ENCODE measurements at regions not wholly inside any gene's neighbourhood (a gene's known extent, or its start where the extent isn't known, plus 50 kb on each side); places are given as distances from the start of the nearest gene placed in this dataset.

DNA sequence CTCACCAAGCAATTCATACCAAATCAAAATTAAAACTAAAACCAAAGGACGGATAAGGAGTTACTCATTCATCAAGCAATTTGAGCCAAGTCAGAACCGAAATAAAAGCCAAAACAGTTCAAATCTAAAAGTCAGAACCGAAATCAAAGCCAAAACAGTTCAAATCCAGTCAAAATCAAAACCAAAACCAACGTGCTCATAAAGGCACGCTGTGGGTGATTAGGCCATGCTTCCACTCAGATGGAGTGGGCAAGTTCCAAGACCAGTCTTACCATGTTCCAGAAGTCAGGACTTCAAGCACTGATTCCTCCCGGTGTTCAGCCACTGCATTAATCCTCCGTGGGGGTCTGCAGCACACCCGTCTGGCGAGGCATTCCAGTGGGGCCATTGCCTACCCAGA is 409.3 kb downstream of the TGFB2 start:
- Histone ChIP-seq H3K36me3 (ENCODE audit: control insufficient read depth, insufficient read depth, low read length) (no peaks in the 10 kb centered on the region), H3K9ac (ENCODE audit: low read length) (no peak overlapping the region), H3K4me3 (ENCODE audit: low read length) (no peak overlapping the region), H3K4me1 (ENCODE audit: control insufficient read depth, insufficient read depth, low read length) (no peaks in the 10 kb centered on the region), H3K27me3 (ENCODE audit: control insufficient read depth, insufficient read depth, low read length) (no peaks in the 10 kb centered on the region), H3K27ac (ENCODE audit: low read depth, low read length) (no peak overlapping the region)

DNA sequence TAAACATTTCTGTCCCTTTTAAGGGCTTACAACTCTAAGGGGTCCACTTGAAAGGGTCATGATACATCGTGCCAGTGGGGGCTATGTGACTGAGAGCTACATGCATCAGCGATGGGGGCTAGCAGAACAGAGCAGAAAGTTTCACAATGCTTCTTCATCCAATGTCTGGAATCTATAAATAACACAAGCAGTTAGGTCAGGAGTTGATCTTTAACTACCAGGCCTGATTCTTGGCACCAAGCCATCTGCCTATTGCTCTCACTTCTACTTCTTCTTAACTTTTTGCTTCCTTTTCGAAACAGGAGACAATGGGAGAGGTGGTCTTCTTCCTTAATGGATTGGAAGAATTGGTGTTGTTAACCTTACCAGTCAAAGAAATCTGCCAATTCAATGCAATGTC is 410.0 kb downstream of the TGFB2 start:
- H3K27me3 ChIP-seq (ENCODE audit: control insufficient read depth, insufficient read depth, low read length) = no peaks in the 10 kb centered on the region
- H3K27ac ChIP-seq (ENCODE audit: low read depth, low read length) = no peak overlapping the region
- no peaks in the 10 kb centered on the region for H3K36me3 ChIP-seq (ENCODE audit: control insufficient read depth, insufficient read depth, low read length)
- H3K9ac ChIP-seq (ENCODE audit: low read length) = no peak overlapping the region
- no peaks in the 10 kb centered on the region for H3K4me1 ChIP-seq (ENCODE audit: control insufficient read depth, insufficient read depth, low read length)
- no peak overlapping the region for H3K4me3 ChIP-seq (ENCODE audit: low read length)

DNA sequence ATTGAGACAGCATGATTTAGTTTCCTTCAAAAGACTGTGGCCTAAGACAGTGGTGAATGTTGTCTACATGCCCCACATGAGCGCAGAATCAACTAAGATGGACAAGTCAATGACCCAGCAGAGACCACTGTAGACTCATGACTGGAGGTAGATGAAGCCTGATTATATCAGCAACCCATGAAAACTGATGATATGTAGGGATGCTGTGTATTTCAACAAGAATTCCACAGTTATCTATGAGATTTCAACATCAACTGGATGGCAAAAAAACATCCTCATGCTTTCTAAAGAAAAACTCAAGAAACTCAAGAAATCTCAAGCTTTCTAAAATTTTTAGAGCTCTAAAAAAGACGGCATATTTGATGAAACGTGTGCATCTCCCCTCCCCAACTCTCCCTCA is 413.9 kb upstream of the LYPLAL1 start:
- Histone ChIP-seq H3K4me3 (ENCODE audit: low read length) (no peak overlapping the region), H3K27me3 (ENCODE audit: control insufficient read depth, insufficient read depth, low read length) (no peaks in the 10 kb centered on the region), H3K27ac (ENCODE audit: low read depth, low read length) (no peak overlapping the region), H3K36me3 (ENCODE audit: control insufficient read depth, insufficient read depth, low read length) (no peaks in the 10 kb centered on the region), H3K4me1 (ENCODE audit: control insufficient read depth, insufficient read depth, low read length) (no peaks in the 10 kb centered on the region), H3K9ac (ENCODE audit: low read length) (no peak overlapping the region)

DNA sequence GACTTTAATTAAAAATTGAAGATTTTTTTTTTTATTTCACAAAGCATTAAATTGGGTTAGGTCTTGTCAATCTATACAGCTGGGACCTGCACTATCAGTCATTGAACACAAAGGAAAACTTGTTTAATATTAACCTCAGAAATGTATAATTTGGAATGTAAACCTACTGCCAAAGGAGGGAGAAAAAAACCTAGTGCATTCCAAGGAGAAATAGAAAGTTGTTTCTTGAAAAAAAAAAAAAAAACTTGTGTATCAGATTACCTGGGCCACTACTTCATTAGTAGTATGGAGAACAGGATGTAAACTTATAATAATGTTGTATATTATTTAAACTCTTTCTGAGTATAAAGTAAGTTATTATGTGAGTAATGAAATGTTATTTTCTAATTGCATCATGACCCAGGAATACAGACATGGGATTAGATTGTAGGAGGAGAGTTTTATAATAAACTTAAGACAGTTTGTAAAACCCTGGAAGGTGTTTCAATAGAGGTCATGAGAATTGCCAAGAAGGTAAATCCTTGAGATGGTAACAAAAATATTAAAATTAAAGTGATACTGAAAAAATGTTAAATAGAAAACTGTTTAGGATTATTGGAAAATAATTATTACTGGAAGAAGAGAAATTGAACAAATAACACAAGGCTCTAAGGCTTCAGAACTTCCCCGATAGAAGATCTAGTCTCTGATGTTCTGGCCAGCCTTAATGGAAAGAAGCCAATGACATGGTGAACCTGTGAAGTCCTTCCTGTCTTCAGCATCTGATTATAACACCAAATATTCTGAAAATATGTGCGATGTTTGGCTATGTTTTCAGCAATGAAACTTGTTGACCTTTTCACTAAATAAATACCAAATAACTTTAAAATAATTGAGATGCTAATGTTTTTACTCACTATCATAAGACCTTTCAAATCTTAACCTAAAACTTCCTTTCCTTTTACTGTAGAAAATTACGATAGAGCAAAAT is 412.8 kb upstream of the LYPLAL1 start:
- Histone ChIP-seq H3K4me3 (ENCODE audit: low read length) (no peak overlapping the region), H3K36me3 (ENCODE audit: control insufficient read depth, insufficient read depth, low read length) (no peaks in the 10 kb centered on the region), H3K9ac (ENCODE audit: low read length) (no peak overlapping the region), H3K27ac (ENCODE audit: low read depth, low read length) (no peak overlapping the region), H3K4me1 (ENCODE audit: control insufficient read depth, insufficient read depth, low read length) (no peaks in the 10 kb centered on the region), H3K27me3 (ENCODE audit: control insufficient read depth, insufficient read depth, low read length) (no peaks in the 10 kb centered on the region)

DNA sequence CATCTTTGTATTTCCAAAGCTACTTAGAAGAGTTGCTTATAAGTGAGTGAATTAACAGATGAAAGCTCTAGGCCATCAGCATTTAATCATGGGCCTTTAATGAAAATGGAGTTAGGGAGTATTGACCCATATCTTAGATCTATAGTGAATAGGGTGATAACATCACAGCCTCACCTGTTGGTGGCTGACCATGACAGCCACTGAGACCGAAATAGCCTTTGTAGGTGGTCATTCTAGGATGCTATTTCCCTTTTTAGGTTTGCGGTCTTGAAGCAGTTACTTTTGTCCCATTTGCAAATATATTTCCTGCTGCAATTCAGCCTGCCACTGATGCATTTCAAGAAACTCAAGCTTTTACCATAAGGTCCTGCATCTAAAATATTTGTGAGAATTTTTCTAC is 410.1 kb upstream of the LYPLAL1 start:
- Histone ChIP-seq H3K4me3 (ENCODE audit: low read length) (no peak overlapping the region), H3K4me1 (ENCODE audit: control insufficient read depth, insufficient read depth, low read length) (no peaks in the 10 kb centered on the region), H3K9ac (ENCODE audit: low read length) (no peak overlapping the region), H3K36me3 (ENCODE audit: control insufficient read depth, insufficient read depth, low read length) (no peaks in the 10 kb centered on the region), H3K27me3 (ENCODE audit: control insufficient read depth, insufficient read depth, low read length) (no peaks in the 10 kb centered on the region), H3K27ac (ENCODE audit: low read depth, low read length) (no peak overlapping the region)

DNA sequence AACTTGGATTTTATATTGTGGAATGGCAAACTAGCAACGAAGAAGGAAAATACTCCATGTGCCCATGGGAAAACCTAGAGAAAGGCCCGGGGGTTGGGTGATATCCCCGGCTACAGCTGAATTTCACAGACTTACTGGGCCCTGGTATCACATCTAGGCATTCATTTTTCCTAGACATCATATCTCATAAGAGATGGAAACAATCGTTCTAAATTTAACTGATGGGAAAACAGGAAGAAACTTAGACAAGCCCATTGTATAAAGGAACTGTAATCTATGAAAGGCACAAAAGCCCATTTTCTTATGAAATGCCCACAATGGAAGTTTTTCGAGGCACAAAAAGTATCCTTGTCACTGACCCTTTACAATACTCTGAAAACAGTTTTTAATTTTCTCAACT is 407.9 kb upstream of the LYPLAL1 start:
- Histone ChIP-seq H3K4me1 (ENCODE audit: control insufficient read depth, insufficient read depth, low read length) (no peaks in the 10 kb centered on the region), H3K9ac (ENCODE audit: low read length) (no peak overlapping the region), H3K4me3 (ENCODE audit: low read length) (no peak overlapping the region), H3K27me3 (ENCODE audit: control insufficient read depth, insufficient read depth, low read length) (no peaks in the 10 kb centered on the region), H3K36me3 (ENCODE audit: control insufficient read depth, insufficient read depth, low read length) (no peaks in the 10 kb centered on the region), H3K27ac (ENCODE audit: low read depth, low read length) (no peak overlapping the region)

DNA sequence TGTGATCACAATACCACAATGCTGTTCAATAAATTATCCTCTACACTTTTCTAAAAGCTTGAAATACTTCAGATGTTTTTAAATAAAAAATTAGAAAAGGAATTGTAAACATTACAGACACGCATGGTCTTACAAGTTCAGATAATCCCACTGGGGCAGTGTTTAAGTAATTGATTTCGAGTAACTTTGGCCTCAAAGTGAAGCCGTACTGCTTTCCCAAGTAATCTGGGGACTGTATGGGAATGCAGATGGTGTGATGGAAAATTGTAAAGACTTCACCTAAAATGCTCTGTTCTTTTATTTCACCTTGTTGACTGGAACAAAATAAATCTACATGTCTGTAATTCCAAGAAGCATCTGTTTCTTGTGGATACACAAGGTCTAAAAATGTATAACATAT is 401.7 kb upstream of the LYPLAL1 start:
- Histone ChIP-seq H3K36me3 (ENCODE audit: control insufficient read depth, insufficient read depth, low read length) (no peaks in the 10 kb centered on the region), H3K4me3 (ENCODE audit: low read length) (no peak overlapping the region), H3K4me1 (ENCODE audit: control insufficient read depth, insufficient read depth, low read length) (no peaks in the 10 kb centered on the region), H3K9ac (ENCODE audit: low read length) (no peak overlapping the region), H3K27ac (ENCODE audit: low read depth, low read length) (no peak overlapping the region), H3K27me3 (ENCODE audit: control insufficient read depth, insufficient read depth, low read length) (no peaks in the 10 kb centered on the region)

DNA sequence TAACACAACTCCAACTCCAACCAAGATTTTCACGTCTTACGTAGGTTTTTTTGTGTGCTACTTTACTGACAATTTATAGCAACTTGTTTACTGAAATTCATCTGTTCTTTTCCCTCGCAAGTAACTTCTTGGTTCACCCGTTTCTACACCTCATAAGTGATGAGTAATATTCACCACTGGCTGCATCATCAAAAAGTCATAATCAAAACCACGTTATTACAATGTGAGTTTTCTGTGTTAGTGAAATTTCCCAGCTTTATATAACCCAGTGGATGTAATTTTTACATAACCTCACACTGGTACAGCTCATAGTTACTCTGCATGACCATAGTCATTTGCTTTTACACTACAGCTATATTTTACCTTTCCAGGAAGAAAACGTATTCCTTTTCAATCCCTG is 401.1 kb upstream of the LYPLAL1 start:
- no peaks in the 10 kb centered on the region for H3K27me3 ChIP-seq (ENCODE audit: control insufficient read depth, insufficient read depth, low read length)
- no peak overlapping the region for H3K9ac ChIP-seq (ENCODE audit: low read length)
- H3K4me3 ChIP-seq (ENCODE audit: low read length) = no peak overlapping the region
- H3K36me3 ChIP-seq (ENCODE audit: control insufficient read depth, insufficient read depth, low read length) = no peaks in the 10 kb centered on the region
- H3K27ac ChIP-seq (ENCODE audit: low read depth, low read length) = no peak overlapping the region
- H3K4me1 ChIP-seq (ENCODE audit: control insufficient read depth, insufficient read depth, low read length) = no peaks in the 10 kb centered on the region

DNA sequence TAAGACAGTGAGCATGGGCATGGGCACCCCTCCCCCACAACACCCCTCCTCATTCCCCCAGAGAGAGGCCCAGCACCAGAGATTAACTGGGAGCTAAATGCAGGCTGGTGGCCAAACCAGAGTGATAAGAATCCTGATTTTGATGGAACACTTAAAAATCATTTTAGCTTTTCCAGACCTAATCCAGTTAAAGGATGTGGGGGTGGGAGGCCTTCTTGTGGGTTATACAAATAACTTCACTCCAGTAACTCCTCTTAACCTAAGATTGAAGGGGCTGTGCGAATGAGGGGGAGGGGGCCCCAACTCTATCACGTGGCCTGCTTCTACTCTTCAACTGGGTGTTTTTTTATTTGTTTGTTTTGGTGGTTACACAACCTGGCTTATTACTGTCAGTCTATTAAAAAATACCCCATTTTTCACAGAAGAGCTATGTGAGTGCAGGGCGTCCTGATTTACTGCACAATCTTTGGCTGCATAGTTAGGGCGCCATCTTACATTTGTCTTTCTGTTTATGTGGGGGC is 398.1 kb upstream of the LYPLAL1 start:
- H3K27me3 ChIP-seq (ENCODE audit: control insufficient read depth, insufficient read depth, low read length) = no peaks in the 10 kb centered on the region
- H3K4me3 ChIP-seq (ENCODE audit: low read length) = no peak overlapping the region
- H3K27ac ChIP-seq (ENCODE audit: low read depth, low read length) = no peak overlapping the region
- H3K9ac ChIP-seq (ENCODE audit: low read length) = no peak overlapping the region
- no peaks in the 10 kb centered on the region for H3K36me3 ChIP-seq (ENCODE audit: control insufficient read depth, insufficient read depth, low read length)
- H3K4me1 ChIP-seq (ENCODE audit: control insufficient read depth, insufficient read depth, low read length) = no peaks in the 10 kb centered on the region

DNA sequence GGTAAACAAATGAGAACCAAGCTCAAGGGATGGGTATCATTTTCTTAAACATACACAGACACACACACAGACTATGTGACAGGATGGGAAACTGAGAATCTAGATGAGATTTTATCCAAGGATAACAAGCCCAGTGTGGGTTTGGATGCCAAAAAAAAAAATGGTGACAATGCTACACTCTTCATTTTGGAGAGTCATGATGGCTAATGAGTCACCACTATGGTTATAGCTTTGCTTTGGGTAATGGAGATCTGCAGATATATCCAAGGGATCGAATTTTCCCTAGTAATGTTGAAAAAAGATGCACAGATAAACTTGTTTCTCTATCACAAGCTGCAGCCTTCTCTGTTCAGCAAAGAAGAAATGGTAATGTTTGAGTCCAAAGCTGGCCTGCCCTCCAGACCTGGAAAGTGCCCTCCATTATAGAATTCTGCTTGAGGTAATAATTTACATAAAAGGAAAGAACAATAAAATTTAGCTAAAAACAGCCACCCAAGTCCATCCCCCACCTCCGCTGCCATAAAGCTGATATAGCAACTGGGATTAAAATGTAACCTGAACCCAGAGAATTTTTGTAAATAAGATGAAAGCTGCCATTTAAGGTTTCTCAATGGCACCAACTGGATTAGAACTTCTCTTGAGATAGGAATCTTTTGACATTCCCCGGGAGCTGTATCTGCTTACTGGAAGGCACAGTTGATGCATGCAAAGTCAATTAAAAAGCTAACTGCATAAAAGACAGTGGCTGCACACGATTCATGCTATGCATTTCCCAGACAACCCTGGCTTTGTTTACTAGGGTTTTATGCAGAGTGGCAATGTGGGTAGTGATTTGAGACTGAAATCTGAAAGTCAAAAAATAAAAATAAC is 395.2 kb upstream of the LYPLAL1 start:
- H3K27me3 ChIP-seq (ENCODE audit: control insufficient read depth, insufficient read depth, low read length) = no peaks in the 10 kb centered on the region
- H3K4me1 ChIP-seq (ENCODE audit: control insufficient read depth, insufficient read depth, low read length) = no peaks in the 10 kb centered on the region
- no peak overlapping the region for H3K4me3 ChIP-seq (ENCODE audit: low read length)
- H3K27ac ChIP-seq (ENCODE audit: low read depth, low read length) = no peak overlapping the region
- no peaks in the 10 kb centered on the region for H3K36me3 ChIP-seq (ENCODE audit: control insufficient read depth, insufficient read depth, low read length)
- H3K9ac ChIP-seq (ENCODE audit: low read length) = no peak overlapping the region

DNA sequence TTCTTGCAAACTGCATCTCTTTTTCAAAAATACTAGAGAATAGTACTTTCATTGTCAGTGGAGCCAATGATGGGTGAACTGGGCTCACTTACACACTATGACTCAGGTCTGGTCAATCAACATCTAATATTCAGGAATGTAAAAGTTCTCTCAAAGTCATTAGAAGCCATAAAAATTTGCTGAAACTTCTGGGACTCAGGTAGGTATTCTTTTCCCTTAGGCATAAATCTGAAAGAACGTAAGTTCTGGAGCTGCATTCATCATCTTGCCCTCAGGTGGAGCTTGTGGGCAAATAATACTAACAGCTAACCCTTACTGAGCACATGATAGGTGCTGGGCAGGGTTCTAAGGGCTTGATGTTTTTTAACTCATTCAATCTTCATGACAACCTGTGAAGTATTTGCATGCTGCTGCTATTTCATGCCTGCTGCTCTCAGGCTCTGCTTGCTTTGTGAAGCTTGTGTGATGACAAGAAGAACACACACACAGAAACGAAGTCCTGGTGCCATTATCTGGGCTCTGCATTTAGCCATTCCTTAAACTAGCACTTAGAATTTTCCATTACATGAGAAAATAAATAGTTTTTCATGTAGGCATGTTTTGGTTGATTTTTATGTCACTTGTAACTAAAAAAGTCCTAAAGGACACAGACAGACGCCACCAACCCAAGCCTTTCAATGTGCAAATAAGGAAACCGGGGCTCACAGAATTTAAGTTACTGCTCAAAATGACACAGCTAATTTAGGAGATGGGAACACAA is 394.2 kb upstream of the LYPLAL1 start:
- no peaks in the 10 kb centered on the region for H3K4me1 ChIP-seq (ENCODE audit: control insufficient read depth, insufficient read depth, low read length)
- H3K27me3 ChIP-seq (ENCODE audit: control insufficient read depth, insufficient read depth, low read length) = no peaks in the 10 kb centered on the region
- H3K9ac ChIP-seq (ENCODE audit: low read length) = no peak overlapping the region
- H3K36me3 ChIP-seq (ENCODE audit: control insufficient read depth, insufficient read depth, low read length) = no peaks in the 10 kb centered on the region
- H3K27ac ChIP-seq (ENCODE audit: low read depth, low read length) = no peak overlapping the region
- H3K4me3 ChIP-seq (ENCODE audit: low read length) = no peak overlapping the region

DNA sequence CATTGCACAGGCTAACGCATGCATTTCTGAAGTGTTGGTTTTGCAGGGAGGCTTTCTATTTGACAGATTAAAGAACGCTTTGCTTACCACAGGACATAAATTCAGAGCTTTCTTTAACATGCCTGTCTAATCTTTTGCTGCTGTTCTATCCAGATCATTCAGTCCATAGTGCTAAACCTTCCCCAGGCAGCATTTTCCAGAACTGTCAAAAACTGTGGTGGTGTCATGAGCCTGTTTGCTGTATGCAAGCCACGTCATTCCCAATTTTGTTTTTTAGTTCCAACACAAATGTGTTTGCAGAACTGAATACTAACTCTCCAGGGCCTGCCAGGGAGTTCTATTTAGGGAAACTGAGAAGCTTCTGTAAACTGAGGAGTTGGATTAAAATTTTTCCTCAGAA is 390.5 kb upstream of the LYPLAL1 start:
- H3K27me3 ChIP-seq (ENCODE audit: control insufficient read depth, insufficient read depth, low read length) = no peaks in the 10 kb centered on the region
- H3K4me3 ChIP-seq (ENCODE audit: low read length) = no peak overlapping the region
- H3K9ac ChIP-seq (ENCODE audit: low read length) = no peak overlapping the region
- no peak overlapping the region for H3K27ac ChIP-seq (ENCODE audit: low read depth, low read length)
- H3K36me3 ChIP-seq (ENCODE audit: control insufficient read depth, insufficient read depth, low read length) = no peaks in the 10 kb centered on the region
- H3K4me1 ChIP-seq (ENCODE audit: control insufficient read depth, insufficient read depth, low read length) = peaks cover 6% of the 10 kb centered on the region

Data from rectal smooth muscle tissue (tissue), 1 donor.